Loucy (cell line): ENCODE measurements at regions not wholly inside any gene's neighbourhood (a gene's known extent, or its start where the extent isn't known, plus 50 kb on each side); places are given as distances from the start of the nearest gene placed in this dataset.

ENCODE experiments used
- H2AFZ ChIP-seq: fragments of 200-600 bp; sonication (generic); 2 replicates; pipeline ENCODE4 v1.6.0; 2016; ENCODE audit warnings: antibody characterized with exemption, mild to moderate bottlenecking, low read length, moderate library complexity
- H3F3A ChIP-seq: fragments of 200-600 bp; 2 replicates; pipeline ENCODE4 v1.6.0; 2016; ENCODE audit warnings: antibody characterized with exemption, low read depth, mild to moderate bottlenecking
- H3K27me3 ChIP-seq: fragments of 200-600 bp; sonication (generic); 2 replicates; pipeline ENCODE4 v1.6.1; 2014; ENCODE audit warnings: low read length, mild to moderate bottlenecking; ENCODE audit not compliant: insufficient read depth, poor library complexity, severe bottlenecking
- H3K36me3 ChIP-seq: fragments of 200-600 bp; sonication (generic); 2 replicates; pipeline ENCODE4 v1.6.1; 2016; ENCODE audit warnings: low read length; ENCODE audit not compliant: insufficient read depth
- H3K4me1 ChIP-seq: fragments of 200-600 bp; sonication (generic); 2 replicates; pipeline ENCODE4 v1.5.1; 2014; ENCODE audit warnings: low read length, mild to moderate bottlenecking; ENCODE audit not compliant: insufficient read depth, poor library complexity, severe bottlenecking
- H3K4me2 ChIP-seq: fragments of 200-600 bp; sonication (generic); 2 replicates; pipeline ENCODE4 v1.6.0; 2014; ENCODE audit warnings: antibody characterized with exemption, low read length, low read depth, mild to moderate bottlenecking; ENCODE audit not compliant: poor library complexity, severe bottlenecking
- H3K4me3 ChIP-seq: fragments of 200-600 bp; sonication (generic); 2 replicates; pipeline ENCODE4 v1.5.1; 2014; ENCODE audit warnings: low read length, mild to moderate bottlenecking, mixed read lengths; ENCODE audit not compliant: poor library complexity, severe bottlenecking
- H3K79me2 ChIP-seq: fragments of 200-600 bp; sonication (generic); 2 replicates; pipeline ENCODE4 v1.6.1; 2014; ENCODE audit warnings: low read length; ENCODE audit not compliant: insufficient read depth
- H3K9ac ChIP-seq: fragments of 200-600 bp; sonication (generic); 2 replicates; pipeline ENCODE4 v1.6.0; 2014; ENCODE audit warnings: mild to moderate bottlenecking, low read depth, low read length, moderate library complexity; ENCODE audit not compliant: poor library complexity, severe bottlenecking
- H3K9me2 ChIP-seq: fragments of 200-600 bp; sonication (generic); replicated peaks from 2 replicates; pipeline ENCODE4 v1.6.1; 2016; ENCODE audit warnings: low read depth, low read length, mixed read lengths
- H3K9me3 ChIP-seq: fragments of 200-600 bp; sonication (generic); 2 replicates; pipeline ENCODE4 v1.6.1; 2014; ENCODE audit warnings: mild to moderate bottlenecking, antibody characterized with exemption, low read length, low read depth; ENCODE audit not compliant: insufficient read depth
- H4K20me1 ChIP-seq: fragments of 200-600 bp; sonication (generic); 2 replicates; pipeline ENCODE4 v1.6.0; 2014; ENCODE audit warnings: antibody characterized with exemption, low read length, mild to moderate bottlenecking; ENCODE audit not compliant: insufficient read depth, poor library complexity, severe bottlenecking
- CTCF ChIP-seq: fragments of 200-600 bp; sonication (generic); conservative IDR thresholded peaks from 2 replicates; pipeline ENCODE4 v1.5.1; 2014; ENCODE audit warnings: mild to moderate bottlenecking, antibody characterized with exemption, low read length
- EZH2phosphoT487 ChIP-seq: fragments of 200-600 bp; IDR thresholded peaks from 2 replicates; pipeline ENCODE4 v1.6.1; 2018; ENCODE audit warnings: antibody characterized with exemption, mild to moderate bottlenecking, moderate library complexity, borderline replicate concordance

DNA sequence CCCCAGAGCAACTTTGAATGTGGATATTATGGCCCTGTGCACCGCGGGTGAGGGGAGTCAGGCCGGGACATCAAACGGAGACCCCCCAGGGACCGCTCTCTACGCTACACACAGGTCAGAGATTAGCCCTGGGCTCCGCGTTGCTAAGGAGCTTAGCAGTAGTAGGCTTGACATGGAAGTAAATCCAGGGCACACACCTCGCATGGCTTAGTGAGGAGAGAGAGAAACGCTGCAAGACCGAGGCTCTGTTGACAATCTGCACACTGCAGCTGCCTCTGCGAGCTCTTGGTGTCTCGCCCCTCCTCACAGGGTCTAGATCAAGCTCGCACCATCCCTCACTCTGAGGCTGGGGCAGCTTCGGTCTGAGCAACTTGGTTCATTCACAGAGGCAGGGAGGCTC lies 116.1 kb upstream of the CDH4 start:
- no peak overlapping the region for H2AFZ ChIP-seq
- H4K20me1 ChIP-seq = no peaks in the 10 kb centered on the region
- no peaks in the 10 kb centered on the region for H3K79me2 ChIP-seq
- H3K4me1 ChIP-seq = no peaks in the 10 kb centered on the region
- no peak overlapping the region for H3K4me2 ChIP-seq
- H3K9ac ChIP-seq = no peak overlapping the region
- no peaks in the 10 kb centered on the region for H3K27me3 ChIP-seq
- no peaks in the 10 kb centered on the region for H3K9me2 ChIP-seq
- no peaks in the 10 kb centered on the region for H3K36me3 ChIP-seq
- H3K9me3 ChIP-seq = no peaks in the 10 kb centered on the region
- H3F3A ChIP-seq = no peaks in the 10 kb centered on the region
- TF ChIP-seq CTCF (no peak), EZH2phosphoT487 (no peak)
- no peak overlapping the region for H3K4me3 ChIP-seq

GRCh38 chr20:61138566-61138965 lies 113.5 kb upstream of the CDH4 start:
- TF ChIP-seq CTCF = no peak
- TF ChIP-seq EZH2phosphoT487 = no peak
- no peaks in the 10 kb centered on the region for H3K9me2 ChIP-seq
- H3K9ac ChIP-seq = no peak overlapping the region
- no peak overlapping the region for H2AFZ ChIP-seq
- H4K20me1 ChIP-seq = no peaks in the 10 kb centered on the region
- no peak overlapping the region for H3K4me3 ChIP-seq
- H3K79me2 ChIP-seq = no peaks in the 10 kb centered on the region
- no peak overlapping the region for H3K4me2 ChIP-seq
- H3K27me3 ChIP-seq = no peaks in the 10 kb centered on the region
- no peaks in the 10 kb centered on the region for H3F3A ChIP-seq
- no peaks in the 10 kb centered on the region for H3K9me3 ChIP-seq
- H3K36me3 ChIP-seq = no peaks in the 10 kb centered on the region
- no peaks in the 10 kb centered on the region for H3K4me1 ChIP-seq

DNA sequence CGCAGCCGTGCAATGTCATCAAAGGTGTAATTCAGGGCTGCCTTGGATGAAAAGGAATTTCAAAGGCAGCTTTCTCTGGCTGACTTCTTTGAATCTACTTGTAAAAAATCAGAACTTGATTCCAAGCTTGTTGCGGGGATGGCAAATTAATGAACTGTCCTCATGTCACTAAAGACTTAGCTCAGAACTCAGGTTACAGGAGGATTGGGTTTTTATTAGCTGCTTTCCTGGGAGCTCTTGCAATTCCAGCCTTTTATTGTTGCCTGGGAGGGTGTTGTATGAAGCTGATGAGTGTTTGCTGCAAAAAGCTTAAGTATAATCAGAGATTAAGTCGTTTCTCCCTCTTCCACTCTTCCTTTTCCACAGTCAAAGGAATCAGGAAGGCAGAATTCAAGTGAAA lies 113.0 kb upstream of the CDH4 start:
- Histone ChIP-seq H2AFZ (no peak overlapping the region), H3F3A (no peaks in the 10 kb centered on the region), H3K79me2 (no peaks in the 10 kb centered on the region), H3K4me1 (no peaks in the 10 kb centered on the region), H3K36me3 (no peaks in the 10 kb centered on the region), H3K4me2 (no peak overlapping the region), H3K9ac (no peak overlapping the region), H3K27me3 (no peaks in the 10 kb centered on the region), H3K4me3 (no peak overlapping the region), H4K20me1 (no peaks in the 10 kb centered on the region), H3K9me3 (no peaks in the 10 kb centered on the region), H3K9me2 (no peaks in the 10 kb centered on the region)
- no peak for TF ChIP-seq CTCF
- no peak for TF ChIP-seq EZH2phosphoT487
